ENCODE measurements at regions not wholly inside any gene's neighbourhood (a gene's known extent, or its start where the extent isn't known, plus 50 kb on each side); places are given as distances from the start of the nearest gene placed in this dataset.

GRCh38 chr5:85049020-85049419 lies 664.3 kb upstream of the EDIL3 start:
- Histone ChIP-seq H3K9me3 (no peaks in the 10 kb centered on the region), H3K4me3 (no peak overlapping the region), H3K27ac (no peak overlapping the region), H3K4me1 (no peaks in the 10 kb centered on the region), H3K27me3 (no peaks in the 10 kb centered on the region), H3K36me3 (no peaks in the 10 kb centered on the region)
- peak in 1 of 2 donors; percentile 18 for DNase-seq
- intact Hi-C loops (cut with DNase I; ENCODE audit: low total_unique reads): no loop called here
- WGBS, 5 donors: 3 to 20% (median 14%) methylated on average over 1 of the region's 1 CpG
- no peak for TF ChIP-seq POLR2A (IDR thresholded peaks at IDR 0.05)
- TF ChIP-seq, protein P1, sequence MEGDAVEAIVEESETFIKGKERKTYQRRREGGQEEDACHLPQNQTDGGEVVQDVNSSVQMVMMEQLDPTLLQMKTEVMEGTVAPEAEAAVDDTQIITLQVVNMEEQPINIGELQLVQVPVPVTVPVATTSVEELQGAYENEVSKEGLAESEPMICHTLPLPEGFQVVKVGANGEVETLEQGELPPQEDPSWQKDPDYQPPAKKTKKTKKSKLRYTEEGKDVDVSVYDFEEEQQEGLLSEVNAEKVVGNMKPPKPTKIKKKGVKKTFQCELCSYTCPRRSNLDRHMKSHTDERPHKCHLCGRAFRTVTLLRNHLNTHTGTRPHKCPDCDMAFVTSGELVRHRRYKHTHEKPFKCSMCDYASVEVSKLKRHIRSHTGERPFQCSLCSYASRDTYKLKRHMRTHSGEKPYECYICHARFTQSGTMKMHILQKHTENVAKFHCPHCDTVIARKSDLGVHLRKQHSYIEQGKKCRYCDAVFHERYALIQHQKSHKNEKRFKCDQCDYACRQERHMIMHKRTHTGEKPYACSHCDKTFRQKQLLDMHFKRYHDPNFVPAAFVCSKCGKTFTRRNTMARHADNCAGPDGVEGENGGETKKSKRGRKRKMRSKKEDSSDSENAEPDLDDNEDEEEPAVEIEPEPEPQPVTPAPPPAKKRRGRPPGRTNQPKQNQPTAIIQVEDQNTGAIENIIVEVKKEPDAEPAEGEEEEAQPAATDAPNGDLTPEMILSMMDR (IDR thresholded peaks at IDR 0.05): no peak
- TF ChIP-seq POLR2AphosphoS5 (IDR thresholded peaks at IDR 0.05): no peak
- no peak for TF ChIP-seq EP300 (IDR thresholded peaks at IDR 0.05)

- H3K9me3 ChIP-seq: no peaks in the 10 kb centered on the region
- H3K4me3 ChIP-seq: no peak overlapping the region
- H3K27ac ChIP-seq: no peak overlapping the region
- intact Hi-C loops (cut with DNase I; ENCODE audit: low total_unique reads): no loop called here
- H3K27me3 ChIP-seq: no peaks in the 10 kb centered on the region
- 72 to 81% (median 76%) methylated on average over 3 of the region's 3 CpGs for WGBS, 5 donors
- TF ChIP-seq, protein P1 (IDR thresholded peaks at IDR 0.05): no peak
- TF ChIP-seq EP300 (IDR thresholded peaks at IDR 0.05) (no peak), POLR2A (IDR thresholded peaks at IDR 0.05) (no peak), POLR2AphosphoS5 (IDR thresholded peaks at IDR 0.05) (no peak)
- no peaks in the 10 kb centered on the region for H3K36me3 ChIP-seq
- no peak for DNase-seq
- no peaks in the 10 kb centered on the region for H3K4me1 ChIP-seq
Measured at GRCh38 chr5:85052826-85053225, 668.1 kb upstream of the EDIL3 start.

DNA sequence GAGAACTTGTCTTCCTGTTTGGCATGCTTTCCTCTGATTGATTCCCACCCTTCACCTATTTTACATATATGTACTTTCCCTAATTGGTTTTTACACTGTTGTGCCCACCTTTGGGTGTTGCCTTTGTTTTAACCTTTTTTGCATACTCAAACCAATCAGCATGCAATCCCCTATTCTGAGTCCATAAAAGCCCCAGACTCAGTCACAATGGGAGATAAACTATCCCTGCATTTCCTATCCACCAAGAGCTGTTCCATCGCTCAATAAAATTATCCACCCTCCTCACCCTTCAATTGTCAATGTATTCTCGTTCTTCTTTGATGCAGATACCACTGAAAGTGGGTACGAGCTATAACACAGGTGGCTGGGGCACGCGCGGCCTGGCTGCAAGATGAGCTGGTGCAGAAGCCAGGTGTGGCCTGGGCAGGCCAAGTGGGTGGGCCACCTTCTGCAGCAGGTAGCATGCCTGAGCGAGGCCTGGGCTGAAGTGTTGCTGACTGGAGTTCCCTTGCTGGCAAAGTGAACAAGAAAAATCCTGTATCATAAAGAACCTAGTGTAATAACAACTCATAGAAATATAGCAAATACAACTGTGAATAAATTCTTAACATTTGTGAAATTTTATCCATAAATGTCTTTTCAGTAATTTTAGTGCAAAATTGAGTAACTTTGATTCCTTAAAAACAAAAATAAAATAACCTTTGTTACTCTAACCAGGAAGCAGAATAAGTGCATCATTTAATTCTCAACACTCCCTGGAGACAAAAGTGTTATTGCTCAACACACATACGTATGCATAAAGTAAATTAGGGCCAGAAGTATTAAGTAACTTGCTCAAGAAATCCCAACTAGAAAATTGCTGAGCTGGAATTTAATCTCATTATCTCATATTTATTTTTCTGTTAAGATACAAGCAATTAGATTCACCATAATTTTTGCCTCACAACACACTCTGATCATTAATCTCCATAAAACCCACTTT lies 685.3 kb upstream of the EDIL3 start:
- no peaks in the 10 kb centered on the region for H3K4me1 ChIP-seq
- intact Hi-C loops (cut with DNase I; ENCODE audit: low total_unique reads): no loop called here
- no peak for DNase-seq

GRCh38 chr5:85077581-85077980 lies 692.9 kb upstream of the EDIL3 start:
- H3K4me1 ChIP-seq: no peaks in the 10 kb centered on the region
- no peak for DNase-seq
- intact Hi-C loops (cut with DNase I; ENCODE audit: low total_unique reads): no loop called here
- H3K9me3 ChIP-seq: no peaks in the 10 kb centered on the region
- no peak overlapping the region for H3K27ac ChIP-seq
- no peak overlapping the region for H3K4me3 ChIP-seq
- H3K27me3 ChIP-seq: no peaks in the 10 kb centered on the region
- no peaks in the 10 kb centered on the region for H3K36me3 ChIP-seq
- no peak for TF ChIP-seq POLR2A (IDR thresholded peaks at IDR 0.05)
- TF ChIP-seq, protein P1 (IDR thresholded peaks at IDR 0.05): no peak
- TF ChIP-seq POLR2AphosphoS5 (IDR thresholded peaks at IDR 0.05): no peak
- no peak for TF ChIP-seq EP300 (IDR thresholded peaks at IDR 0.05)

More for the DNA sequence above, 685.3 kb upstream of the EDIL3 start:
- Histone ChIP-seq H3K9me3 (no peaks in the 10 kb centered on the region), H3K27me3 (no peaks in the 10 kb centered on the region), H3K27ac (no peak overlapping the region), H3K36me3 (no peaks in the 10 kb centered on the region), H3K4me3 (no peak overlapping the region)
- 82 to 89% (median 84%) methylated on average over 8 of the region's 8 CpGs for WGBS, 5 donors
- no peak for TF ChIP-seq POLR2A (IDR thresholded peaks at IDR 0.05)
- TF ChIP-seq, protein P1 (IDR thresholded peaks at IDR 0.05): no peak
- TF ChIP-seq EP300 (IDR thresholded peaks at IDR 0.05): no peak
- TF ChIP-seq POLR2AphosphoS5 (IDR thresholded peaks at IDR 0.05): no peak

All from stomach (tissue), 8 donors.